IMR-90 (cell line): ENCODE measurements at regions not wholly inside any gene's neighbourhood (a gene's known extent, or its start where the extent isn't known, plus 50 kb on each side); places are given as distances from the start of the nearest gene placed in this dataset.

Experiments
- MAZ ChIP-seq: IDR thresholded peaks from 2 replicates; pipeline ENCODE4 v1.6.1; 2012; ENCODE audit warnings: low read depth, mild to moderate bottlenecking, low read length, improper control_type of control experiment, moderate library complexity, borderline replicate concordance
- POLR2A ChIP-seq: IDR thresholded peaks from 2 replicates; pipeline ENCODE4 v1.6.1; 2012; ENCODE audit warnings: mild to moderate bottlenecking, low read depth, low read length

DNA sequence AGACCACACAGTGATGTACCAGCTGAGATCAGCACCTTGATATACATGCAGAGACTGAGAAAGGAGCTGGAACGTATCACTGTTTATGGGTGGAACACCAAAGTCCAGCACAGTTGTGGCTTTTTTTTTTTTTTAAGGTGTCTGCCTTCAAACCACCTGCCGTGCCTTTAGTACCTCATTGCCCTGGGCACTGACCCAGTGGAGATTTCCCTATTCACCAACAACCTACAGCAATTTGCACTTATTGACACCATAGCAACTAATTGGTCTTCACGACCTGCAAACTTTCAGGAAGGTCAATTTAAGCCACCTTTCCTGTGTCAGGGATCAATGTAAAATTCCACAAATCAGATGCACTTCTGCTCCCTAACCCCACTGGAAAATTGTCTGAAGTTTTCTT lies 181.6 kb upstream of the ADGRL2 start:
- TF ChIP-seq POLR2A, result no peak
- TF ChIP-seq MAZ, result no peak
